Activated CD8-positive, alpha-beta memory T cell treated with anti-CD3 and anti-CD28 coated beads for 48 hours (primary cell): ENCODE measurements at regions not wholly inside any gene's neighbourhood (a gene's known extent, or its start where the extent isn't known, plus 50 kb on each side); places are given as distances from the start of the nearest gene placed in this dataset.

Experiments
- DNase-seq, 3 experiments: peaks; one replicate each; pipeline ENCODE4 v3.0.0-alpha.2; 2020; ENCODE audit warnings: low read depth in 2 of 3, low spot score in 2 of 3

GRCh38 chr5:129821477-129822131 lies 73.7 kb downstream of the MINAR2 start:
- no peak for DNase-seq

- no peak for DNase-seq
Measured at GRCh38 chr5:129830288-129830687, 74.0 kb upstream of the CHSY3 start.

- DNase-seq = no peak
Measured at GRCh38 chr5:129836321-129836720, 67.9 kb upstream of the CHSY3 start.

- DNase-seq = no peak
Measured at GRCh38 chr5:129844764-129845163, 59.5 kb upstream of the CHSY3 start.

- peak; percentile 31 to 65 (median 43) for DNase-seq
Measured at GRCh38 chr5:129852747-129853352, 51.4 kb upstream of the CHSY3 start.

GRCh38 chr5:129853588-129853987 lies 50.7 kb upstream of the CHSY3 start:
- DNase-seq = no peak
